ENCODE measurements at regions not wholly inside any gene's neighbourhood (a gene's known extent, or its start where the extent isn't known, plus 50 kb on each side); places are given as distances from the start of the nearest gene placed in this dataset.

- no peak for DNase-seq (ENCODE audit: low spot score)
- no peak for TF ChIP-seq CTCF (IDR thresholded peaks at IDR 0.05; ENCODE audit: extremely low read depth, insufficient read depth, missing control alignments)
- in situ Hi-C loops (cut with MboI; ENCODE audit: low pct_unique_long_range_greater_than_20kb, low sequenced_read_pairs, unreplicated experiment), result no loop called here
These were observed 142.3 kb upstream of the ZC3H11B start for GRCh38 chr1:219755234-219755633.

- in situ Hi-C loops (cut with MboI; ENCODE audit: low pct_unique_long_range_greater_than_20kb, low sequenced_read_pairs, unreplicated experiment), result no loop called here
- no peak for TF ChIP-seq CTCF (IDR thresholded peaks at IDR 0.05; ENCODE audit: extremely low read depth, insufficient read depth, missing control alignments)
- DNase-seq (ENCODE audit: low spot score), result no peak
These were observed 141.9 kb upstream of the ZC3H11B start for GRCh38 chr1:219754767-219755166.

DNA sequence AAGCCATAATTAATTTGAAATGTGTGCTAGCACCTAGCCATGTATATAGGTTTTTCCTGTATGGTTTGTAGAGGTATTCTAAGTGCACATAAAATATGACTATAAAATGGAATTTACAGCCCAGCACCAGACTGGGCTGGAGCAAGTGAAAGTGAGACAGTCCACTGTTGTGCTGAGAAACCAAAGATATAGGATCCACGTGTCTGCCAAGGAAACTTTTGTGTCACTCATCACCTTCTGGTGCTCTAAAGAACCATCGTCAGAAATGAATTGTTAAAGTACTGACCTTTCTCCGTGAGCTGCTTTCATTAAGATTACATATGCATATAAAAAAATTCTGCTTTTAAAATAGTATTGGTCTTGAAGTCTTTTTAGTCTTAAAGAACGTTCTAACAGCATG, 141.0 kb upstream of the ZC3H11B start:
- no peak for DNase-seq (ENCODE audit: low spot score)
- in situ Hi-C loops (cut with MboI; ENCODE audit: low pct_unique_long_range_greater_than_20kb, low sequenced_read_pairs, unreplicated experiment), result no loop called here
- TF ChIP-seq CTCF (IDR thresholded peaks at IDR 0.05; ENCODE audit: extremely low read depth, insufficient read depth, missing control alignments), result no peak

DNA sequence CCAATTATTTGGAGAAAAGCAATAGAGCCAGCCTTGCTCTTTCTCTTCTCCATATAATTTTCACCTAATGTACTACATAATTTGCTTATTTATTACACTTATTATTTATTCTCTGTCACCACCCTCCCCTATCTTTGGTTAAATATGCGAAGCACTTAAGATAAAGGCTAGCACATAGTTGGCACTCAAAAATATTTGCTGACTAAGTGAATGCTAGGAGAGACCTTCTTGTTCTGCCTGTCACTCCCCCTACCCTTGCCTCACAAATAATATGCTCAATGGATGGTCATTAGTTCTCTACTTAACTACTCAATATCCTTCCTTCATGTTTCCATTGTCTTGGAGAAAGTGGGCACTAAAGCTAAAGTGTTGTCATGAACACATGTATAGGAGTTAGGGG, 139.7 kb upstream of the ZC3H11B start:
- in situ Hi-C loops (cut with MboI; ENCODE audit: low pct_unique_long_range_greater_than_20kb, low sequenced_read_pairs, unreplicated experiment), result no loop called here
- TF ChIP-seq CTCF (IDR thresholded peaks at IDR 0.05; ENCODE audit: extremely low read depth, insufficient read depth, missing control alignments), result no peak
- DNase-seq (ENCODE audit: low spot score), result no peak

DNA sequence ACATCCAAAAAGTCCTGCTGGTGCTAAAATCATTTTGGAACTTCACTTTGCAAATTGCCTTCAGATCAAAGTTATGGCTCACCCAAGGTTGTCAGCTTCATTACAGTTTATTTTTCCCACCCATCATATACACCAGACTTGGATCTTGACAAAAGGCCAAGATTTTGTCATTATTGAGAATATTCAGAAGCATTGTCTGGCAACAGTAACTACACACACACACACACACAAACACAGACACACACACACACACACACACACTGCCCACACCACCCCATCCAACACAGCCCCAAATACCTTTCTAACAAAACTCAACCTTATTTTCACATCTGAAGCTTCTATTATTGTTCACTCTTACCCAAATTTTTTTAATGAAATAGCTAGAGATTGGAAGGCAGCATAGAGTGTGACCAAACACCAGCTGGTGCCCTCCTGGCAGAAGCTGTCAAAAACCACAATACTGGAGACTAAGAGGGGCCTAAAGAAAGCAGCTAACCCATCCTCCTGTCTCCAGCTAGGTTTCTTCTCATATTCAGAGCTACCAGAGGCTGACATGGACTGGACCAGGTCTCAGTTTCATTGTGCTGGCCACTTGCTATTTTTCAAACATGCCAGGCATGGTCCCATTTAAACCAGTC, 139.1 kb upstream of the ZC3H11B start:
- in situ Hi-C loops (cut with MboI; ENCODE audit: low pct_unique_long_range_greater_than_20kb, low sequenced_read_pairs, unreplicated experiment), result no loop called here
- TF ChIP-seq CTCF (IDR thresholded peaks at IDR 0.05; ENCODE audit: extremely low read depth, insufficient read depth, missing control alignments), result no peak
- DNase-seq (ENCODE audit: low spot score), result no peak

- in situ Hi-C loops (cut with MboI; ENCODE audit: low pct_unique_long_range_greater_than_20kb, low sequenced_read_pairs, unreplicated experiment), result no loop called here
- no peak for TF ChIP-seq CTCF (IDR thresholded peaks at IDR 0.05; ENCODE audit: extremely low read depth, insufficient read depth, missing control alignments)
- DNase-seq (ENCODE audit: low spot score), result no peak
These were observed 136.5 kb upstream of the ZC3H11B start for GRCh38 chr1:219749370-219749769.

GRCh38 chr1:219746141-219746540, 133.2 kb upstream of the ZC3H11B start:
- in situ Hi-C loops (cut with MboI; ENCODE audit: low pct_unique_long_range_greater_than_20kb, low sequenced_read_pairs, unreplicated experiment), result no loop called here
- TF ChIP-seq CTCF (IDR thresholded peaks at IDR 0.05; ENCODE audit: extremely low read depth, insufficient read depth, missing control alignments), result no peak
- no peak for DNase-seq (ENCODE audit: low spot score)
